ENCODE measurements at regions not wholly inside any gene's neighbourhood (a gene's known extent, or its start where the extent isn't known, plus 50 kb on each side); places are given as distances from the start of the nearest gene placed in this dataset.

DNA sequence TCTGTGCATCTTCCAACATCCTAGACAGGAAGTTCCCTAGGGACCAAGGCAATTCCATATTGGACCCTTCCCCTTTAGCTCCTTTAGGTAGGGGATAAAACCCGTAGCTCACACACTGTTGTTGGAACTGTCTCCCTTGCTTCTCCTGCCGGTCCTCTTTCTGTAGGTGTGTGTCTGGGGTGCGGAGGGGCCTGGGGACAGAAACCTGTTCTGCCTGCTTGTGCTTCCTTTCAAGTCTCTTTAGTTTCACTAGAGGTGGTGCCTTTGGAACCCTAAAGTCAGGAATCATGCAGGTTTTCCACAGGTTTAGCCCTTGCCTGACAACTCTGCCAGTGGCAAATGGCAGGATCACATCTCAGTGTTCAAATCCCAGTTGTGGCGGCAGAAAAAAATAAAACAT is 74.6 kb upstream of the PTGFRN start:
- no peak overlapping the region for H3K27ac ChIP-seq (ENCODE audit: low read depth in 1 of 2, low read length in 2 of 2)

GRCh38 chr1:116836099-116836498 is 73.6 kb upstream of the PTGFRN start:
- 93% methylated on average over 1 of the region's 1 CpG for WGBS

More for the DNA sequence above, 74.6 kb upstream of the PTGFRN start:
- Histone ChIP-seq H3K27me3 (ENCODE audit: control insufficient read depth in 4 of 4, insufficient read depth in 4 of 4, low read length in 3 of 4) (no peaks in the 10 kb centered on the region), H3K4me1 (ENCODE audit: control insufficient read depth in 4 of 4, insufficient read depth in 4 of 4, low read length in 3 of 4) (no peaks in the 10 kb centered on the region), H3K9ac (ENCODE audit: low read depth in 1 of 2, low read length in 2 of 2) (no peak overlapping the region), H3K36me3 (ENCODE audit: control insufficient read depth in 4 of 4, insufficient read depth in 3 of 4, low read depth in 1 of 4, low read length in 3 of 4) (no peaks in the 10 kb centered on the region), H3K9me3 (ENCODE audit: control insufficient read depth in 4 of 4, low read length in 3 of 4) (no peaks in the 10 kb centered on the region), H3K4me3 (ENCODE audit: low read depth in 1 of 3, low read length in 3 of 3) (no peak overlapping the region)
- no peak for DNase-seq (ENCODE audit: low spot score)
- 95% methylated on average over 4 of the region's 4 CpGs for WGBS
- no peak for TF ChIP-seq SP1 (IDR thresholded peaks at IDR 0.05)
- TF ChIP-seq NR2F2 (IDR thresholded peaks at IDR 0.05) = no peak
- TF ChIP-seq JUND (IDR thresholded peaks at IDR 0.05) = no peak
- TF ChIP-seq GABPA (IDR thresholded peaks at IDR 0.05 in 1 of 2, conservative IDR thresholded peaks at IDR 0.05 in 1 of 2) = no peak
- TF ChIP-seq, protein P1, sequence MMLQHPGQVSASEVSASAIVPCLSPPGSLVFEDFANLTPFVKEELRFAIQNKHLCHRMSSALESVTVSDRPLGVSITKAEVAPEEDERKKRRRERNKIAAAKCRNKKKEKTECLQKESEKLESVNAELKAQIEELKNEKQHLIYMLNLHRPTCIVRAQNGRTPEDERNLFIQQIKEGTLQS (IDR thresholded peaks at IDR 0.05) = no peak
- TF ChIP-seq, protein P2, sequence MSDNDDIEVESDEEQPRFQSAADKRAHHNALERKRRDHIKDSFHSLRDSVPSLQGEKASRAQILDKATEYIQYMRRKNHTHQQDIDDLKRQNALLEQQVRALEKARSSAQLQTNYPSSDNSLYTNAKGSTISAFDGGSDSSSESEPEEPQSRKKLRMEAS (IDR thresholded peaks at IDR 0.05) = no peak
- TF ChIP-seq HNF4A (conservative IDR thresholded peaks at IDR 0.05) = no peak
- no peak for TF ChIP-seq FOXA2 (IDR thresholded peaks at IDR 0.05)
- no peak for TF ChIP-seq YY1 (IDR thresholded peaks at IDR 0.05)
- no peak for TF ChIP-seq FOXA1 (IDR thresholded peaks at IDR 0.05)
- no peak for TF ChIP-seq TAF1 (conservative IDR thresholded peaks at IDR 0.05)
- TF ChIP-seq HNF4G (IDR thresholded peaks at IDR 0.05) = no peak
- no peak for TF ChIP-seq RXRA (IDR thresholded peaks at IDR 0.05)
- TF ChIP-seq RAD21 (IDR thresholded peaks at IDR 0.05) = no peak

GRCh38 chr1:116841569-116842344 is 68.0 kb upstream of the PTGFRN start:
- no peak overlapping the region for H3K27ac ChIP-seq (ENCODE audit: low read depth in 1 of 2, low read length in 2 of 2)
- no peak for TF ChIP-seq HNF4G (IDR thresholded peaks at IDR 0.05)
- TF ChIP-seq FOXA2 (IDR thresholded peaks at IDR 0.05) = no peak
- TF ChIP-seq, protein P3, sequence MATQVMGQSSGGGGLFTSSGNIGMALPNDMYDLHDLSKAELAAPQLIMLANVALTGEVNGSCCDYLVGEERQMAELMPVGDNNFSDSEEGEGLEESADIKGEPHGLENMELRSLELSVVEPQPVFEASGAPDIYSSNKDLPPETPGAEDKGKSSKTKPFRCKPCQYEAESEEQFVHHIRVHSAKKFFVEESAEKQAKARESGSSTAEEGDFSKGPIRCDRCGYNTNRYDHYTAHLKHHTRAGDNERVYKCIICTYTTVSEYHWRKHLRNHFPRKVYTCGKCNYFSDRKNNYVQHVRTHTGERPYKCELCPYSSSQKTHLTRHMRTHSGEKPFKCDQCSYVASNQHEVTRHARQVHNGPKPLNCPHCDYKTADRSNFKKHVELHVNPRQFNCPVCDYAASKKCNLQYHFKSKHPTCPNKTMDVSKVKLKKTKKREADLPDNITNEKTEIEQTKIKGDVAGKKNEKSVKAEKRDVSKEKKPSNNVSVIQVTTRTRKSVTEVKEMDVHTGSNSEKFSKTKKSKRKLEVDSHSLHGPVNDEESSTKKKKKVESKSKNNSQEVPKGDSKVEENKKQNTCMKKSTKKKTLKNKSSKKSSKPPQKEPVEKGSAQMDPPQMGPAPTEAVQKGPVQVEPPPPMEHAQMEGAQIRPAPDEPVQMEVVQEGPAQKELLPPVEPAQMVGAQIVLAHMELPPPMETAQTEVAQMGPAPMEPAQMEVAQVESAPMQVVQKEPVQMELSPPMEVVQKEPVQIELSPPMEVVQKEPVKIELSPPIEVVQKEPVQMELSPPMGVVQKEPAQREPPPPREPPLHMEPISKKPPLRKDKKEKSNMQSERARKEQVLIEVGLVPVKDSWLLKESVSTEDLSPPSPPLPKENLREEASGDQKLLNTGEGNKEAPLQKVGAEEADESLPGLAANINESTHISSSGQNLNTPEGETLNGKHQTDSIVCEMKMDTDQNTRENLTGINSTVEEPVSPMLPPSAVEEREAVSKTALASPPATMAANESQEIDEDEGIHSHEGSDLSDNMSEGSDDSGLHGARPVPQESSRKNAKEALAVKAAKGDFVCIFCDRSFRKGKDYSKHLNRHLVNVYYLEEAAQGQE (IDR thresholded peaks at IDR 0.05) = no peak
- DNase-seq (ENCODE audit: low spot score) = no peak
- no peaks in the 10 kb centered on the region for H3K9me3 ChIP-seq (ENCODE audit: control insufficient read depth in 4 of 4, low read length in 3 of 4)
- H3K4me1 ChIP-seq (ENCODE audit: control insufficient read depth in 4 of 4, insufficient read depth in 4 of 4, low read length in 3 of 4) = no peaks in the 10 kb centered on the region
- 47% methylated on average over 2 of the region's 2 CpGs for WGBS
- H3K27me3 ChIP-seq (ENCODE audit: control insufficient read depth in 4 of 4, insufficient read depth in 4 of 4, low read length in 3 of 4) = no peaks in the 10 kb centered on the region
- H3K36me3 ChIP-seq (ENCODE audit: control insufficient read depth in 4 of 4, insufficient read depth in 3 of 4, low read depth in 1 of 4, low read length in 3 of 4) = no peaks in the 10 kb centered on the region
- no peak overlapping the region for H3K9ac ChIP-seq (ENCODE audit: low read depth in 1 of 2, low read length in 2 of 2)
- no peak overlapping the region for H3K4me3 ChIP-seq (ENCODE audit: low read depth in 1 of 3, low read length in 3 of 3)

More at GRCh38 chr1:116836099-116836498, 73.6 kb upstream of the PTGFRN start:
- DNase-seq (ENCODE audit: low spot score) = no peak
- H3K36me3 ChIP-seq (ENCODE audit: control insufficient read depth in 4 of 4, insufficient read depth in 3 of 4, low read depth in 1 of 4, low read length in 3 of 4) = no peaks in the 10 kb centered on the region
- no peak overlapping the region for H3K27ac ChIP-seq (ENCODE audit: low read depth in 1 of 2, low read length in 2 of 2)
- no peaks in the 10 kb centered on the region for H3K9me3 ChIP-seq (ENCODE audit: control insufficient read depth in 4 of 4, low read length in 3 of 4)
- no peak overlapping the region for H3K9ac ChIP-seq (ENCODE audit: low read depth in 1 of 2, low read length in 2 of 2)
- H3K4me1 ChIP-seq (ENCODE audit: control insufficient read depth in 4 of 4, insufficient read depth in 4 of 4, low read length in 3 of 4) = no peaks in the 10 kb centered on the region
- TF ChIP-seq, protein P2 (IDR thresholded peaks at IDR 0.05) = no peak
- no peaks in the 10 kb centered on the region for H3K27me3 ChIP-seq (ENCODE audit: control insufficient read depth in 4 of 4, insufficient read depth in 4 of 4, low read length in 3 of 4)
- no peak overlapping the region for H3K4me3 ChIP-seq (ENCODE audit: low read depth in 1 of 3, low read length in 3 of 3)
